Trophoblast cell (in vitro differentiated cells and primary cell): ENCODE measurements at regions not wholly inside any gene's neighbourhood (a gene's known extent, or its start where the extent isn't known, plus 50 kb on each side); places are given as distances from the start of the nearest gene placed in this dataset.

Experiments
- DNase-seq, 2 donors: peaks; one replicate each; pipeline ENCODE4 v3.0.0-alpha.2; 2016
- H2AFZ ChIP-seq: 2 replicates; pipeline ENCODE4 v1.6.1; 2013; ENCODE audit warnings: low read length, moderate library complexity, mild to moderate bottlenecking; ENCODE audit not compliant: insufficient read depth, poor library complexity
- H2AK5ac ChIP-seq: 2 replicates; pipeline ENCODE4 v1.6.1; 2013; ENCODE audit warnings: mild to moderate bottlenecking, low read length
- H2BK120ac ChIP-seq: 2 replicates; pipeline ENCODE4 v1.6.1; 2013; ENCODE audit warnings: low read length, mild to moderate bottlenecking, moderate library complexity; ENCODE audit not compliant: insufficient read depth, poor library complexity
- H2BK12ac ChIP-seq: 2 replicates; pipeline ENCODE4 v1.6.1; 2013; ENCODE audit warnings: mild to moderate bottlenecking, low read length, moderate library complexity
- H2BK5ac ChIP-seq: 2 replicates; pipeline ENCODE4 v1.6.1; 2013; ENCODE audit warnings: low read length, low read depth, moderate library complexity, mild to moderate bottlenecking; ENCODE audit not compliant: poor library complexity
- H3K14ac ChIP-seq: 2 replicates; pipeline ENCODE4 v1.6.1; 2013; ENCODE audit warnings: mild to moderate bottlenecking, low read length
- H3K18ac ChIP-seq: 2 replicates; pipeline ENCODE4 v1.6.1; 2013; ENCODE audit warnings: mild to moderate bottlenecking, low read length
- H3K23ac ChIP-seq: 2 replicates; pipeline ENCODE4 v1.6.1; 2013; ENCODE audit warnings: low read length
- H3K27ac ChIP-seq: 2 replicates; pipeline ENCODE4 v1.5.1; 2013; ENCODE audit warnings: low read depth, mild to moderate bottlenecking, inconsistent platforms, low read length, moderate library complexity
- H3K27me3 ChIP-seq: 2 replicates; pipeline ENCODE4 v1.6.1; 2013; ENCODE audit warnings: inconsistent platforms, mild to moderate bottlenecking, low read length, moderate library complexity; ENCODE audit not compliant: insufficient read depth
- H3K36me3 ChIP-seq, 2 experiments: 1 replicate in 1 of 2; 2 replicates in 1 of 2; pipeline ENCODE4 v1.6.1; 2013; ENCODE audit warnings: low read length in 2 of 2, mild to moderate bottlenecking in 2 of 2, moderate library complexity in 1 of 2; ENCODE audit not compliant: insufficient read depth in 2 of 2, control insufficient read depth in 1 of 2
- H3K4ac ChIP-seq: 2 replicates; pipeline ENCODE4 v1.6.1; 2013; ENCODE audit warnings: low read depth, mild to moderate bottlenecking, low read length, moderate library complexity
- H3K4me1 ChIP-seq, 2 experiments: 1 replicate in 1 of 2; 2 replicates in 1 of 2; pipeline ENCODE4 v1.6.1; 2013; ENCODE audit warnings: low read length in 2 of 2, mild to moderate bottlenecking in 2 of 2, moderate library complexity in 1 of 2; ENCODE audit not compliant: insufficient read depth in 2 of 2, control insufficient read depth in 1 of 2
- H3K4me2 ChIP-seq: 2 replicates; pipeline ENCODE4 v1.6.1; 2013; ENCODE audit warnings: inconsistent platforms, mild to moderate bottlenecking, low read length, moderate library complexity
- H3K4me3 ChIP-seq: 2 replicates; pipeline ENCODE4 v1.5.1; 2013; ENCODE audit warnings: mild to moderate bottlenecking, low read depth, low read length, inconsistent platforms
- H3K79me1 ChIP-seq: one replicate; pipeline ENCODE4 v1.6.1; 2013; ENCODE audit warnings: low read length
- H3K79me2 ChIP-seq: 2 replicates; pipeline ENCODE4 v1.6.1; 2013; ENCODE audit warnings: low read length, mild to moderate bottlenecking; ENCODE audit not compliant: control insufficient read depth, insufficient read depth, poor library complexity
- H3K9ac ChIP-seq: 2 replicates; pipeline ENCODE4 v1.6.1; 2013; ENCODE audit warnings: mild to moderate bottlenecking, low read length
- H3K9me3 ChIP-seq: 2 replicates; pipeline ENCODE4 v1.6.1; 2013; ENCODE audit warnings: low read depth, mild to moderate bottlenecking, control low read depth, inconsistent platforms, low read length; ENCODE audit not compliant: insufficient read depth
- H4K12ac ChIP-seq: 2 replicates; pipeline ENCODE4 v1.6.1; 2013; ENCODE audit warnings: low read depth, mild to moderate bottlenecking, low read length, moderate library complexity
- H4K8ac ChIP-seq: 2 replicates; pipeline ENCODE4 v1.6.1; 2013; ENCODE audit warnings: low read depth, mild to moderate bottlenecking, low read length, moderate library complexity
- H4K91ac ChIP-seq: one replicate; pipeline ENCODE4 v1.6.1; 2013; ENCODE audit warnings: low read depth, mild to moderate bottlenecking, low read length, moderate library complexity
- WGBS: extraction: QIAGEN DNeasy Blood & Tissue Kit; methylation state at CpG from one replicate; pipeline ENCODE4 v1.1.7; 2013; ENCODE audit warnings: missing lambda C conversion rate; ENCODE audit not compliant: insufficient read length, insufficient coverage; ENCODE audit errors: extremely low coverage; 5-methylcytosine and 5-hydroxymethylcytosine counted together

DNA sequence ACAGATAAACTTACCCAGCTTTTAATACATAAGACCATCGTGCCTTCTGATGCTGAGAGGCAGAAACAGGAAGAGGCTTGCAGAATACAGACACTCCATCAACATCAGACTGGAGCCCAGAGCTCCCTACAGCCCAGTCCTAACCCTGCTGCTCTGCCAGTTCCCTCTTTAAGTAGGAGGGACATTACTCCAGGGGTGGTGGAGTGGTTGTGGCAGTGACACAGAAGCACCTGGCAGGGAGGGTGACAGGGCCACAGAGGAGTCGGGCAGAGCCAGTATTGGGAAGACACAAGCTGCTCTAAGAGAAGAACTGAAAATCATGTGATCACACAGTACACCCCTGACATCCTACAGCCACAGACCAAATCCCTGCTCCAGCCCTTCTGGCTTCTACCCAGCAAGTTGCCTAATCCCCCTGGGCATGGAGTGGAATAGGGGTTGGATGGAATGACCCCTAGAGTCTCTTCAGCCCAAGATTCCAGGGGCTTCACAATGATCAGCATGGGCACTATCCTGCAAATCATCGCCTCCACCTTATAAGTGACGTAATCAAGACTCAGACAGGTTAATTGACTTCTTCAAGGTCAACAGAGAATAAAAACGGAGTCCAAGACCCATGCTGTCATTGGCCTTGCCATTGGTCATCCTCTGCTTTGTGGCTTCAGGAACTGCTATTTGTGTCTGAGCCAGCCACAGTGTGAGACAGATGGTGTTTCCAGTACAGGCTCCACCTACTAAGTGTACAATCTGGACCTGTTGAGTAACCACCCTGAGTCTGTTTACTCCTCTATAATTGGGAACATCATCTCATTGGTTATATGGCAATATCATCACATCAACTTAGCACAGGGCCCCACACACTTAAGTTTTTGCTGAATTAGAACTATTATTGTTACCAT is 61.1 kb upstream of the ZMIZ1 start:
- H3K23ac ChIP-seq = no peak overlapping the region
- no peak overlapping the region for H4K8ac ChIP-seq
- DNase-seq = no peak
- H3K18ac ChIP-seq = no peak overlapping the region
- H3K9me3 ChIP-seq = no peaks in the 10 kb centered on the region
- no peaks in the 10 kb centered on the region for H3K79me1 ChIP-seq
- H2BK5ac ChIP-seq = no peak overlapping the region
- H3K9ac ChIP-seq = no peak overlapping the region
- no peak overlapping the region for H2AFZ ChIP-seq
- WGBS = no CpG with 5 or more reads among the region's 5 CpGs
- no peak overlapping the region for H3K14ac ChIP-seq
- H2BK12ac ChIP-seq = no peak overlapping the region
- no peaks in the 10 kb centered on the region for H3K36me3 ChIP-seq
- no peaks in the 10 kb centered on the region for H3K4me1 ChIP-seq
- H3K4me3 ChIP-seq = no peak overlapping the region
- H2BK120ac ChIP-seq = no peak overlapping the region
- no peak overlapping the region for H2AK5ac ChIP-seq
- no peaks in the 10 kb centered on the region for H3K79me2 ChIP-seq
- H4K91ac ChIP-seq = no peak overlapping the region
- no peaks in the 10 kb centered on the region for H3K27me3 ChIP-seq
- H3K4ac ChIP-seq = no peak overlapping the region
- H3K4me2 ChIP-seq = no peak overlapping the region
- no peak overlapping the region for H4K12ac ChIP-seq
- H3K27ac ChIP-seq = no peak overlapping the region

DNA sequence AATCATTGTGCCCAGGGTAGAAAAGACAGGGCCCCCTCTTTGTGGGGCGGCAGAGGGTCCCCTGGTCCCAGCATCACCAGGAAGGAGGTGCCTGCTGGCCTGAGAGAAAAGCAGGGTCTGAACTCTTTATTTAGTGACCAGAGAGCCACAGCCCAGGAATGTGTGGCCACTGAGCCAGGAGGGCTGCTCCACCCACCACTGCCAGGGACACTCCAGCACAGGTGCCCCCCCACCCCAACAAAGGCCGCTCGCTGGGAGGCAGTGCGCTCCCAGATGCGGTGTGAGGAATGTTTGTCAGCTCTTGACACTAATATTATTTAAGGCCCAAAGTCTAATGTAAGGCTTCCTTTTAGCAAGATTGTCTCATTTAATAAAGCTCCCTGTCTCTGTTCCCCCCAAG is 59.6 kb upstream of the ZMIZ1 start:
- no peak overlapping the region for H3K14ac ChIP-seq
- no peak overlapping the region for H3K4me2 ChIP-seq
- H3K79me2 ChIP-seq = no peaks in the 10 kb centered on the region
- WGBS = no CpG with 5 or more reads among the region's 5 CpGs
- H3K36me3 ChIP-seq = no peaks in the 10 kb centered on the region
- H2AFZ ChIP-seq = no peak overlapping the region
- no peak overlapping the region for H2BK5ac ChIP-seq
- H4K8ac ChIP-seq = no peak overlapping the region
- no peak overlapping the region for H3K18ac ChIP-seq
- no peak overlapping the region for H3K4me3 ChIP-seq
- H2BK120ac ChIP-seq = no peak overlapping the region
- H4K91ac ChIP-seq = no peak overlapping the region
- H3K4ac ChIP-seq = no peak overlapping the region
- H2AK5ac ChIP-seq = no peak overlapping the region
- no peak overlapping the region for H4K12ac ChIP-seq
- H3K79me1 ChIP-seq = no peaks in the 10 kb centered on the region
- no peaks in the 10 kb centered on the region for H3K9me3 ChIP-seq
- no peak overlapping the region for H3K9ac ChIP-seq
- no peak overlapping the region for H3K27ac ChIP-seq
- no peak for DNase-seq
- no peak overlapping the region for H3K23ac ChIP-seq
- no peaks in the 10 kb centered on the region for H3K27me3 ChIP-seq
- H2BK12ac ChIP-seq = no peak overlapping the region
- H3K4me1 ChIP-seq = no peaks in the 10 kb centered on the region

DNA sequence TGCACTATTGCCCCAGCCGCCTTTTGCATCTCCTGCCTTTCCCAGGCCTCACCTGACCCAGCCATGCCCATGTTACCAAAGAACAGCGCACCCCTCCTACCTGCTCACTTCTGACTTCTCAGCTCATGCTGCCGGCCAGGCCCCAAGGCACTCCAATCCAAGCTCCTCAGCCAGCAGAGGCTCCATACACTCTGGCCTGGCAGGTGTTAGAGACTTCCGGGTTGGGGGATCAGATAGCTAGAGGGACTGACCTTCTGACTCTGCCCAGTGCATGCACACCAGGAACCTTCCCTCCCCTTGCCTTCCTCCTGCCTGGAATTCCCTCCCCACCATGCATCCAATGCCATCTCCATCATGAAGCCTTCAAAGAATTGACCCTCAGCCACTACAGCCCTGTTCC is 56.2 kb upstream of the ZMIZ1 start:
- H2AFZ ChIP-seq = no peak overlapping the region
- WGBS = no CpG with 5 or more reads among the region's 4 CpGs
- H2BK120ac ChIP-seq = no peak overlapping the region
- H3K18ac ChIP-seq = no peak overlapping the region
- H3K4me1 ChIP-seq = no peaks in the 10 kb centered on the region
- H3K9ac ChIP-seq = no peak overlapping the region
- no peak overlapping the region for H3K14ac ChIP-seq
- H3K79me2 ChIP-seq = no peaks in the 10 kb centered on the region
- H3K9me3 ChIP-seq = no peaks in the 10 kb centered on the region
- H3K27me3 ChIP-seq = no peaks in the 10 kb centered on the region
- H3K27ac ChIP-seq = no peak overlapping the region
- no peaks in the 10 kb centered on the region for H3K36me3 ChIP-seq
- H3K79me1 ChIP-seq = no peaks in the 10 kb centered on the region
- H3K4me2 ChIP-seq = no peak overlapping the region
- DNase-seq = no peak
- no peak overlapping the region for H4K12ac ChIP-seq
- no peak overlapping the region for H2BK5ac ChIP-seq
- no peak overlapping the region for H4K91ac ChIP-seq
- H2BK12ac ChIP-seq = no peak overlapping the region
- H3K23ac ChIP-seq = no peak overlapping the region
- no peak overlapping the region for H3K4me3 ChIP-seq
- no peak overlapping the region for H2AK5ac ChIP-seq
- H4K8ac ChIP-seq = no peak overlapping the region
- H3K4ac ChIP-seq = no peak overlapping the region

DNA sequence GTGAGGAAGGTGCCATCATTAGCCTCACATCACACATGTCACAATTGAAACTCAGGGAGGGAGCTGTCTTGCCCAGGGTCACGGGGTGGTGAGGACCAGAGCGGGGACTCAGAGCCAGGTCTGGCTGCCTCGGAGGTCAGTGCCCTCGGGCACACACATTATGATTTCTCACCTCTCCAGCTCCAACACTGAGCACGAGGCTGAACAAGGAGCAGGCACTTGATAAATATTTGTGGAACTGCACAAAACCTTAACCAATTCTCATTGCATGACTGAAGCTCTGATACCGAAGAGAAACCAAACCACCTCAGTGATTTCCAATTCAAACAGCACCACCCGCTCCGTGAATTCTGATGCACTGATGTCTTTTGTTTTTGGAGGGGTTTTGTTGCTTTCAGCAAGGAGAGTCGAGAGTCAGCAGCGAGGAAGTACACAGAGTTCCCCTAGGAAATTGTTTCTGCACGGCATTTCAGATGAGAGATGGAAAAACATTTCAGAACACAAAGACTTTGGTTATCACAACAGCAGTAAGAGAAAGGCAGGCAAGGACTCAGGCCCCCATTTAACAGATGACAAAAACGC is 55.3 kb upstream of the ZMIZ1 start:
- no peak overlapping the region for H2BK5ac ChIP-seq
- whole genome bisulfite sequencing = no CpG with 5 or more reads among the region's 12 CpGs
- no peaks in the 10 kb centered on the region for H3K36me3 ChIP-seq

More for the DNA sequence above, 55.3 kb upstream of the ZMIZ1 start:
- Histone ChIP-seq H3K18ac (no peak overlapping the region), H3K27ac (no peak overlapping the region), H3K79me2 (no peaks in the 10 kb centered on the region), H4K8ac (no peak overlapping the region), H2AK5ac (no peak overlapping the region), H3K27me3 (no peaks in the 10 kb centered on the region), H3K4me1 (no peaks in the 10 kb centered on the region), H3K23ac (no peak overlapping the region), H3K4ac (no peak overlapping the region), H2AFZ (no peak overlapping the region), H3K9me3 (peaks cover 5% of the 10 kb centered on the region), H2BK120ac (no peak overlapping the region), H3K79me1 (no peaks in the 10 kb centered on the region), H4K91ac (no peak overlapping the region), H3K4me2 (no peak overlapping the region), H3K4me3 (no peak overlapping the region), H3K14ac (no peak overlapping the region), H4K12ac (no peak overlapping the region), H3K9ac (no peak overlapping the region), H2BK12ac (no peak overlapping the region)
- DNase-seq = no peak
